Neuronal stem cell (in vitro differentiated cells): ENCODE measurements at regions not wholly inside any gene's neighbourhood (a gene's known extent, or its start where the extent isn't known, plus 50 kb on each side); places are given as distances from the start of the nearest gene placed in this dataset.
A peak's percentile ranks its signal among the peaks of the same experiment; 100 is the strongest.

Experiments used
- DNase-seq: peaks from one replicate; pipeline ENCODE4 v3.0.0-alpha.2; 2013; ENCODE audit warnings: low spot score
- H2AFZ ChIP-seq: one replicate; pipeline ENCODE4 v1.6.1; 2013; ENCODE audit warnings: mild to moderate bottlenecking, low read length, inconsistent platforms
- H2AK5ac ChIP-seq: 2 replicates; pipeline ENCODE4 v1.6.1; 2013; ENCODE audit warnings: low read depth, mild to moderate bottlenecking, inconsistent platforms, low read length, moderate library complexity, mixed read lengths
- H2BK120ac ChIP-seq: 2 replicates; pipeline ENCODE4 v1.6.1; 2013; ENCODE audit warnings: low read depth, mild to moderate bottlenecking, inconsistent platforms, low read length, moderate library complexity, mixed read lengths
- H2BK12ac ChIP-seq: one replicate; pipeline ENCODE4 v1.6.1; 2013; ENCODE audit warnings: low read length, inconsistent platforms
- H2BK15ac ChIP-seq: 2 replicates; pipeline ENCODE4 v1.6.1; 2013; ENCODE audit warnings: mild to moderate bottlenecking, low read length, inconsistent platforms, mixed read lengths
- H2BK5ac ChIP-seq: one replicate; pipeline ENCODE4 v1.6.1; 2013; ENCODE audit warnings: inconsistent platforms, mild to moderate bottlenecking, low read length, moderate library complexity
- H3K14ac ChIP-seq: one replicate; pipeline ENCODE4 v1.6.1; 2013; ENCODE audit warnings: low read length, inconsistent platforms
- H3K18ac ChIP-seq: 2 replicates; pipeline ENCODE4 v1.6.1; 2013; ENCODE audit warnings: low read length, inconsistent platforms
- H3K23ac ChIP-seq: 2 replicates; pipeline ENCODE4 v1.6.1; 2013; ENCODE audit warnings: low read depth, mild to moderate bottlenecking, mixed read lengths, low read length, inconsistent platforms; ENCODE audit not compliant: poor library complexity
- H3K27ac ChIP-seq: replicated peaks from 3 replicates; pipeline ENCODE4 v1.5.1; 2013; ENCODE audit warnings: low read length, inconsistent platforms
- H3K27me3 ChIP-seq, 3 experiments: 2 replicates each; pipeline ENCODE4 v1.6.1; 2013; ENCODE audit warnings: low read length in 3 of 3, mild to moderate bottlenecking in 2 of 3, inconsistent platforms in 1 of 3, low read depth in 1 of 3, mixed read lengths in 1 of 3, moderate library complexity in 1 of 3; ENCODE audit not compliant: control insufficient read depth in 3 of 3, insufficient read depth in 3 of 3
- H3K36me3 ChIP-seq, 2 donors: replicated peaks in 1 of 2; 2 replicates each; pipeline ENCODE4 v1.6.1; 2013; ENCODE audit warnings: low read length in 2 of 2; ENCODE audit not compliant: control insufficient read depth in 2 of 2, insufficient read depth in 2 of 2
- H3K4ac ChIP-seq: 2 replicates; pipeline ENCODE4 v1.6.1; 2013; ENCODE audit warnings: inconsistent platforms, mild to moderate bottlenecking, low read length, moderate library complexity
- H3K4me1 ChIP-seq, 2 donors: 1 replicate in 1 of 2; 2 replicates in 1 of 2; pipeline ENCODE4 v1.6.1; 2013; ENCODE audit warnings: low read length in 2 of 2, low read depth in 1 of 2; ENCODE audit not compliant: control insufficient read depth in 2 of 2, insufficient read depth in 1 of 2
- H3K4me2 ChIP-seq: one replicate; pipeline ENCODE4 v1.6.1; 2013; ENCODE audit warnings: mild to moderate bottlenecking, low read length, inconsistent platforms; ENCODE audit not compliant: insufficient read depth, poor library complexity, severe bottlenecking
- H3K4me3 ChIP-seq, 2 donors: 2 replicates each; pipeline ENCODE4 v1.5.1; 2013; ENCODE audit warnings: low read length in 2 of 2, mild to moderate bottlenecking in 2 of 2, inconsistent platforms in 1 of 2, moderate library complexity in 1 of 2
- H3K79me1 ChIP-seq: one replicate; pipeline ENCODE4 v1.6.1; 2013; ENCODE audit warnings: low read depth, mild to moderate bottlenecking, inconsistent platforms, low read length, moderate library complexity
- H3K9ac ChIP-seq: one replicate; pipeline ENCODE4 v1.6.1; 2013; ENCODE audit warnings: mild to moderate bottlenecking, low read depth, low read length, inconsistent platforms; ENCODE audit not compliant: poor library complexity
- H3K9me3 ChIP-seq, 2 donors: replicated peaks in 1 of 2; 2 replicates each; pipeline versions ENCODE3 to v1.6.1; 2013; ENCODE audit warnings: low read length in 2 of 2, mild to moderate bottlenecking in 2 of 2, inconsistent platforms in 1 of 2, low read depth in 1 of 2, mixed read lengths in 1 of 2, moderate library complexity in 1 of 2; ENCODE audit not compliant: control insufficient read depth in 2 of 2, insufficient read depth in 1 of 2
- H4K8ac ChIP-seq: one replicate; pipeline ENCODE4 v1.6.1; 2013; ENCODE audit warnings: low read depth, mild to moderate bottlenecking, inconsistent platforms, low read length, moderate library complexity
- H4K91ac ChIP-seq: one replicate; pipeline ENCODE4 v1.6.1; 2013; ENCODE audit warnings: low read length, low read depth, mild to moderate bottlenecking, inconsistent platforms; ENCODE audit not compliant: poor library complexity
- WGBS, 2 donors: extraction: QIAGEN DNeasy Blood & Tissue Kit; methylation state at CpG; one replicate each; pipeline ENCODE4 v1.1.7; 2013; ENCODE audit warnings: missing lambda C conversion rate in 2 of 2, mixed read lengths in 1 of 2; ENCODE audit not compliant: insufficient read length in 2 of 2, insufficient replicate concordance in 1 of 2; ENCODE audit errors: extremely low coverage in 2 of 2; 5-methylcytosine and 5-hydroxymethylcytosine counted together

- Histone ChIP-seq H3K18ac (no peak overlapping the region), H2BK12ac (no peak overlapping the region), H2BK120ac (no peak overlapping the region), H3K4me3 (no peak overlapping the region), H2BK5ac (no peak overlapping the region), H4K8ac (no peak overlapping the region), H2AFZ (no peak overlapping the region), H2BK15ac (no peak overlapping the region), H3K4me2 (no peak overlapping the region), H3K79me1 (no peaks in the 10 kb centered on the region), H3K14ac (no peak overlapping the region), H3K9me3 (peaks cover 0 to 1% of the 10 kb centered on the region in 2 donors), H2AK5ac (no peak overlapping the region), H3K4ac (no peak overlapping the region), H3K27ac (no peak overlapping the region), H4K91ac (no peak overlapping the region), H3K36me3 (no peaks in the 10 kb centered on the region), H3K4me1 (peaks cover 0 to 2% of the 10 kb centered on the region in 2 donors), H3K9ac (no peak overlapping the region), H3K27me3 (no peaks in the 10 kb centered on the region), H3K23ac (no peak overlapping the region)
- no peak for DNase-seq
- no CpG with 5 or more reads among the region's 1 CpG for WGBS, 2 donors
These were observed 859.3 kb downstream of the KCNT2 start for GRCh38 chr1:195748969-195749368.

DNA sequence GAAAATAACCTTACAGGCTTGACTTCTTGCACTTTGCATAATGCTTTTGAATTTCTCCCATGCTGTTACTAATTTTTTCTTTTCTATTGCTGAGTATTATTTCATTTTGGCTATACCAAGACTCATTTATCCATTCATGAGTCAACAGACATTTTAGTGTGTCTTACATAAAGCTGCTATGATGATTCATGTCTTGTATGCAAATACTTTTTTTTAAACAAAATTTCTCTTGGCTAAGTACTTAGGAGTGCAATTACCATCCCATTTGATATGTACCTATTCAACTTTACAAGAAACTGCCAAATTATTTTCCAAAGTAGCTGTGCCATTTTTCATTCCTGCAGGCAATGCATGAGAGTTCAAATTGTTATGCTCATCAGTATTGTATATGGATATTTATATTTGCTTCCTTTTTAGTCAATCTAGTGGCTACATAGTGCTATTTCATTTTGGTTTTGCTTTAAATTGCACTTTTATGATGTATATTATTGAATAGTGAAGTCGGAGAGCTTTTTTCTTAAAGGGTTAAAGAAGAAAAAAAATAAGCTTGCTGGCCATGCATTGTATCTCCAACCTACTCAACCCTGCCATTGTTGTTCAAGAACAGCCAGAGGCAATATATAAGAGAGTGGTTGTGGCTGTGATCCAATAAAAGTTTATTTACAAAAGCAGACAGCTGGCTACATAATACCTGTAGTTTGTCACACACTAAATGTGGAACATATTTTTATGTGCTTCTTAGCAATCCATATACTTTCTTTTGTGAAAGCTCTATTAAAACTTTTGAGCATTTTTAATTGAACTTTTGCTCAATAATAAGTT is 862.8 kb downstream of the KCNT2 start:
- H3K9me3 ChIP-seq = peaks cover 0 to 2% of the 10 kb centered on the region in 2 donors
- H3K18ac ChIP-seq = no peak overlapping the region
- no CpG with 5 or more reads among the region's 1 CpG for WGBS, 2 donors
- H2BK120ac ChIP-seq = no peak overlapping the region
- no peaks in the 10 kb centered on the region for H3K27me3 ChIP-seq
- no peak overlapping the region for H3K14ac ChIP-seq
- H2BK15ac ChIP-seq = no peak overlapping the region
- no peak overlapping the region for H2AK5ac ChIP-seq
- no peak overlapping the region for H3K27ac ChIP-seq
- H2AFZ ChIP-seq = no peak overlapping the region
- H3K4ac ChIP-seq = no peak overlapping the region
- H4K91ac ChIP-seq = no peak overlapping the region
- no peak overlapping the region for H4K8ac ChIP-seq
- H3K23ac ChIP-seq = no peak overlapping the region
- no peaks in the 10 kb centered on the region for H3K79me1 ChIP-seq
- no peak overlapping the region for H3K4me2 ChIP-seq
- no peaks in the 10 kb centered on the region for H3K36me3 ChIP-seq
- DNase-seq = no peak
- no peak overlapping the region for H2BK12ac ChIP-seq
- H3K4me3 ChIP-seq = no peak overlapping the region
- no peak overlapping the region for H3K9ac ChIP-seq
- peaks cover 2 to 4% of the 10 kb centered on the region in 2 donors for H3K4me1 ChIP-seq
- no peak overlapping the region for H2BK5ac ChIP-seq

DNA sequence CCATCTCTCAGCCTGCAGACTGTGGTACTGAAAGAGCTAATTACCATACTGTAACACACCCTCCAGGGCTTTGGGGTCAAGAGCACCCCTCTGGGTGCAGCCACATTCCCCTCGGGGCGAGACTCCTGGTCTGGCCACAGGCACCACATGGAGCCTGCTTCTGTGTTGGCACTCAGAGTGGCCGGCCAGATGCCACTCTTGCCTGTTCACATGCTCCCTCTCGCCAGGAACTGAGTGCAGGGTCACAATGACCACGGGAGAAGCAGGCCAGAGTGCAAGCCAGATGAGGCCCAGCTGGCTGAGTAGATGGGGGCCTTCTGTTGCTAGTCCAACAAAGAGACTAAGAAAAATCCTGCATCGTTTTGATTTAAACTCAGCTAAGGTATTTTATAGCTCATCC is 864.0 kb downstream of the KCNT2 start:
- no peak overlapping the region for H3K9ac ChIP-seq
- no peaks in the 10 kb centered on the region for H3K79me1 ChIP-seq
- no peak for DNase-seq
- H4K8ac ChIP-seq = no peak overlapping the region
- peaks cover 0 to 2% of the 10 kb centered on the region in 2 donors for H3K9me3 ChIP-seq
- no peak overlapping the region for H4K91ac ChIP-seq
- H3K4me2 ChIP-seq = no peak overlapping the region
- H3K4me3 ChIP-seq = peak overlapping the region in 1 of 2 donors; percentile 60
- H3K23ac ChIP-seq = peak overlapping the region; percentile 65
- peak overlapping the region; percentile 33 for H2AFZ ChIP-seq
- H3K4ac ChIP-seq = no peak overlapping the region
- no peak overlapping the region for H3K27ac ChIP-seq
- H2BK120ac ChIP-seq = no peak overlapping the region
- no peak overlapping the region for H2AK5ac ChIP-seq
- peaks cover 2 to 4% of the 10 kb centered on the region in 2 donors for H3K4me1 ChIP-seq
- no CpG with 5 or more reads among the region's 6 CpGs for WGBS, 2 donors
- no peak overlapping the region for H2BK15ac ChIP-seq
- no peak overlapping the region for H3K14ac ChIP-seq
- peak overlapping the region; percentile 11 for H3K18ac ChIP-seq
- no peak overlapping the region for H2BK5ac ChIP-seq
- peak overlapping the region; percentile 46 for H2BK12ac ChIP-seq
- H3K27me3 ChIP-seq = no peaks in the 10 kb centered on the region
- no peaks in the 10 kb centered on the region for H3K36me3 ChIP-seq

DNA sequence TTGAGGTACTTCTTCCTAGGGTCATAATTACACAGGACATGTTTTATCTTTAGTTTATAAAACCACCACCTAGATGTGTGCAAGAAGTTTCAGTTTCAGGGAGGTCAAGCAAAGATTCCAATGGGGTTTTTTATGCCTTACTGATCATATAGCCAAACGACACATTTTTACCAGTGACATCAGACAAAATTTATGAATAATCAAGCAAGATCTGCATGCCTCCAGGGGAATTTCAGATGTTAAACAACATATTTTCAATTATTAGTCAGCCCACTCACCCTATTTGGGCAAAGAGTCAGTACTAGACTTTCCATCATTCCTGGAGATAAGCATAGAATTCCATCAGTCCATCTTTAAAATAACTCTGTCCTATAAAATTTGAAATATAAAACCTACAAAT is 867.4 kb downstream of the KCNT2 start:
- Histone ChIP-seq H2AK5ac (no peak overlapping the region), H3K4ac (no peak overlapping the region), H3K9me3 (peaks cover 0 to 2% of the 10 kb centered on the region in 2 donors), H3K4me3 (no peak overlapping the region), H3K23ac (no peak overlapping the region), H3K4me2 (no peak overlapping the region), H3K9ac (no peak overlapping the region), H3K18ac (no peak overlapping the region), H2BK12ac (no peak overlapping the region), H3K79me1 (no peaks in the 10 kb centered on the region), H3K27ac (no peak overlapping the region), H2BK120ac (no peak overlapping the region), H4K8ac (no peak overlapping the region), H3K14ac (no peak overlapping the region), H3K27me3 (no peaks in the 10 kb centered on the region), H2AFZ (no peak overlapping the region), H2BK5ac (no peak overlapping the region), H4K91ac (no peak overlapping the region), H3K4me1 (peaks cover 2 to 4% of the 10 kb centered on the region in 2 donors), H2BK15ac (no peak overlapping the region), H3K36me3 (no peaks in the 10 kb centered on the region)
- DNase-seq = no peak
- no CpG with 5 or more reads among the region's 1 CpG for WGBS, 2 donors
